Glutamatergic neuron (in vitro differentiated cells): ENCODE measurements at regions not wholly inside any gene's neighbourhood (a gene's known extent, or its start where the extent isn't known, plus 50 kb on each side); places are given as distances from the start of the nearest gene placed in this dataset.

Experiments used
- DNase-seq: peaks from one replicate; pipeline ENCODE4 v3.0.0; 2022
- H3K27ac Mint-ChIP-seq: one replicate; pipeline ENCODE4 v1.8.0; 2020; ENCODE audit warnings: mild to moderate bottlenecking, mixed read lengths, inconsistent platforms; ENCODE audit not compliant: unreplicated experiment
- H3K27me3 Mint-ChIP-seq: one replicate; pipeline ENCODE4 v1.8.0; 2020; ENCODE audit warnings: mild to moderate bottlenecking, moderate library complexity, mixed read lengths, inconsistent platforms; ENCODE audit not compliant: unreplicated experiment
- H3K36me3 Mint-ChIP-seq: one replicate; pipeline ENCODE4 v1.8.0; 2020; ENCODE audit warnings: mild to moderate bottlenecking, mixed read lengths, inconsistent platforms; ENCODE audit not compliant: unreplicated experiment
- H3K4me1 Mint-ChIP-seq: one replicate; pipeline ENCODE4 v1.8.0; 2020; ENCODE audit warnings: mild to moderate bottlenecking, low read depth, mixed read lengths, inconsistent platforms; ENCODE audit not compliant: unreplicated experiment
- H3K4me3 Mint-ChIP-seq: one replicate; pipeline ENCODE4 v1.8.0; 2020; ENCODE audit warnings: mild to moderate bottlenecking, mixed read lengths, inconsistent platforms; ENCODE audit not compliant: unreplicated experiment
- H3K9me3 Mint-ChIP-seq: one replicate; pipeline ENCODE4 v1.8.0; 2020; ENCODE audit warnings: mild to moderate bottlenecking, moderate library complexity, mixed read lengths, inconsistent platforms; ENCODE audit not compliant: unreplicated experiment
- TF ChIP-seq, protein P1 (sequence below): fragments of 200-600 bp; sonication (generic); IDR thresholded peaks from one replicate; pipeline ENCODE4 v1.5.0; 2021; ENCODE audit not compliant: partially characterized antibody, unreplicated experiment

DNA sequence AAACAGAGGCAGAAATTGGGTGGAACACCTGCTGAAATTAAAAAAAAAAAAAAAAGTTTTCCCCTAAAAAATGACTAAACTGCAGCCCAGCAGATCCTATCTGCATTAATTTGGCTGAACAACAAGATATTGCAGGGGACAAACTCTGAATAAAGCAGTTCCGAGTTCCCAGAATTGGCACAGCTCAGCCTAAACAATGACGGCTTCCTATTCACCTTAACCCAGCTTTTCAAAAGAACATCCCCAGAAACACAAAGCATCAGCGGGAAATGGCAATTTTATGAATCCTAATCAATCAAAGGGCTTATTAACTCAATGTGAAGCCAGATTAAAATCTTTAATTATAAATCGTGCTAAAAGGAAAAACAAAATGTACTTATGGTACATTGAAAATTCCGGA is 497.8 kb upstream of the ZFHX3 start:
- H3K27me3 Mint-ChIP-seq = peaks cover 1% of the 10 kb centered on the region
- H3K27ac Mint-ChIP-seq = no peak overlapping the region

DNA sequence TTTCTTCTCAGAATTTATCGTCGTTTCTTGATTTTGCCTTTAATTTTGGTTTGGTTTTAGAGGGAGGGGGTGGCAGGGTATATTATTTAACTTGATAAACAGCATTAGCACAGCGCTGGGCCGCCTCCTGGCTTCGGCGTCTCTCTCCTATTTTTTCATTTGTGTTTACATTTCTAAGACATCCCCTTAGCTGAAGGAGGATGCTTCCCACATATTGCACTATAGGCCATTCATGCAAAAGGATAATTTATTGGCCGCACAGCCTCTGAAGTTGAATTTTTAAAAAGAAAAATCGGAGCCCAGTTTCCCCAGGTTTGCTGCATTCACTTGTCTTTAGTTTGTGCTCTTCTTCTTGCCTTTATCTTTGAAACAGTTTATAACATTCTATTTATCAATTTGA is 497.4 kb upstream of the ZFHX3 start:
- no peaks in the 10 kb centered on the region for H3K36me3 Mint-ChIP-seq
- no peak overlapping the region for H3K4me3 Mint-ChIP-seq
- TF ChIP-seq, protein P1, sequence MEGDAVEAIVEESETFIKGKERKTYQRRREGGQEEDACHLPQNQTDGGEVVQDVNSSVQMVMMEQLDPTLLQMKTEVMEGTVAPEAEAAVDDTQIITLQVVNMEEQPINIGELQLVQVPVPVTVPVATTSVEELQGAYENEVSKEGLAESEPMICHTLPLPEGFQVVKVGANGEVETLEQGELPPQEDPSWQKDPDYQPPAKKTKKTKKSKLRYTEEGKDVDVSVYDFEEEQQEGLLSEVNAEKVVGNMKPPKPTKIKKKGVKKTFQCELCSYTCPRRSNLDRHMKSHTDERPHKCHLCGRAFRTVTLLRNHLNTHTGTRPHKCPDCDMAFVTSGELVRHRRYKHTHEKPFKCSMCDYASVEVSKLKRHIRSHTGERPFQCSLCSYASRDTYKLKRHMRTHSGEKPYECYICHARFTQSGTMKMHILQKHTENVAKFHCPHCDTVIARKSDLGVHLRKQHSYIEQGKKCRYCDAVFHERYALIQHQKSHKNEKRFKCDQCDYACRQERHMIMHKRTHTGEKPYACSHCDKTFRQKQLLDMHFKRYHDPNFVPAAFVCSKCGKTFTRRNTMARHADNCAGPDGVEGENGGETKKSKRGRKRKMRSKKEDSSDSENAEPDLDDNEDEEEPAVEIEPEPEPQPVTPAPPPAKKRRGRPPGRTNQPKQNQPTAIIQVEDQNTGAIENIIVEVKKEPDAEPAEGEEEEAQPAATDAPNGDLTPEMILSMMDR = no peak
- peaks cover 49% of the 10 kb centered on the region for H3K4me1 Mint-ChIP-seq
- H3K27me3 Mint-ChIP-seq = peaks cover 1% of the 10 kb centered on the region
- H3K27ac Mint-ChIP-seq = no peak overlapping the region
- DNase-seq = no peak
- peaks cover under 1% of the 10 kb centered on the region for H3K9me3 Mint-ChIP-seq

More for the DNA sequence above, 497.8 kb upstream of the ZFHX3 start:
- DNase-seq = no peak
- peaks cover 2% of the 10 kb centered on the region for H3K9me3 Mint-ChIP-seq
- no peak overlapping the region for H3K4me3 Mint-ChIP-seq
- H3K36me3 Mint-ChIP-seq = no peaks in the 10 kb centered on the region
- TF ChIP-seq, protein P1 = no peak
- peaks cover 54% of the 10 kb centered on the region for H3K4me1 Mint-ChIP-seq

DNA sequence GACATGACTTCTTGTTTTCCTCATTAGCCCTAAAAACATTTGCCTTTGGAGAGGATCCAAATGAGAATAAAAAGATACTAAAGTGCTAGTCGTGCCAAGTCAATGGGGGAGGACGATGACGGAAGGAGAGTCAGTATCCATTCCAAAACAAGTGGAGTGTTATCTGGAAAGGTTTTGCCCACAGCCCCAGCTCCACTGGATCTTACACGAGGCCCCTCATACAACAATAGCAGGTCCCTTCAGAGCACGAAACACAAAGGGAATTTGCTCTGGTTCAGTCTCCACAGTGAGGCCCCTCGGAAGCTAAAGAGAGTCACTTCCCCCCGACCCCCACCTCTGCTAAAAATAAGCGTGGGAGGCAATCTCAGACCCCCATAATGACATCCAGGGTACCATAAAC is 496.9 kb upstream of the ZFHX3 start:
- H3K4me3 Mint-ChIP-seq = no peak overlapping the region
- H3K27ac Mint-ChIP-seq = no peak overlapping the region
- TF ChIP-seq, protein P1 = no peak
- no peaks in the 10 kb centered on the region for H3K36me3 Mint-ChIP-seq
- peaks cover 46% of the 10 kb centered on the region for H3K4me1 Mint-ChIP-seq
- H3K27me3 Mint-ChIP-seq = peaks cover 1% of the 10 kb centered on the region
- DNase-seq = no peak
- H3K9me3 Mint-ChIP-seq = no peaks in the 10 kb centered on the region

DNA sequence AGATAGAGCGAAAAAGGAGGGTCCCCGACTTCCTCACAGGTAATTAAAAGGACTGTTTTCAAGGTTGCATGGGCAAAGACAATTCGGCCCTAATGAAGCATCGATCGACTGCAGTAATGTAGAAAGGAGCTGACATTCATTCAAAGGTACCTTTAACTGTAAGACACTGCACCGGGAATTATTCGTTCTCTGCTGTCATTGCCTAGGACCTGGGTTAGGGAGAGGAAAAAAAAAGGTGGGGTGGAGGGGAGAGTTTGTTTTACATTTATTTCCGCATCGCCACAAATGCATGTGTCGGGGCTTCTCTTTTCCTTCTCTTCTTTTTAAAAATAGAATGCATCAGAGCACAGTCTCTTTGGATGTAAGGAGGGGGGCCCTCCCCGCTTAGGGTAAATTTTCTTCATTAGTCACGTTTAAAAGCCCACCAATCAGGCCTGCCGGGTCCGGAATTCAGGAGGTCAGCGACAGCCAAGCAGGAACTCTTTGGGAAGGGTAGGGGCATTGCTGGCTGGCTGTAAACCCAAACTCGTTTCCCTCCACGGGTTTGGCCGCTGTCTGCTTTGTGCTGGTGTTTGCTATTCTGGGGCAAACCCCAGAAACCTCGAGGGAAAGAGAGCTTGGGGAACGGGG is 496.2 kb upstream of the ZFHX3 start:
- Mint-ChIP-seq H3K4me1 (peaks cover 39% of the 10 kb centered on the region), H3K36me3 (no peaks in the 10 kb centered on the region), H3K4me3 (peak overlapping the region; percentile 58), H3K9me3 (no peaks in the 10 kb centered on the region), H3K27me3 (peaks cover 1% of the 10 kb centered on the region), H3K27ac (no peak overlapping the region)
- DNase-seq = no peak
- TF ChIP-seq, protein P1 = no peak

DNA sequence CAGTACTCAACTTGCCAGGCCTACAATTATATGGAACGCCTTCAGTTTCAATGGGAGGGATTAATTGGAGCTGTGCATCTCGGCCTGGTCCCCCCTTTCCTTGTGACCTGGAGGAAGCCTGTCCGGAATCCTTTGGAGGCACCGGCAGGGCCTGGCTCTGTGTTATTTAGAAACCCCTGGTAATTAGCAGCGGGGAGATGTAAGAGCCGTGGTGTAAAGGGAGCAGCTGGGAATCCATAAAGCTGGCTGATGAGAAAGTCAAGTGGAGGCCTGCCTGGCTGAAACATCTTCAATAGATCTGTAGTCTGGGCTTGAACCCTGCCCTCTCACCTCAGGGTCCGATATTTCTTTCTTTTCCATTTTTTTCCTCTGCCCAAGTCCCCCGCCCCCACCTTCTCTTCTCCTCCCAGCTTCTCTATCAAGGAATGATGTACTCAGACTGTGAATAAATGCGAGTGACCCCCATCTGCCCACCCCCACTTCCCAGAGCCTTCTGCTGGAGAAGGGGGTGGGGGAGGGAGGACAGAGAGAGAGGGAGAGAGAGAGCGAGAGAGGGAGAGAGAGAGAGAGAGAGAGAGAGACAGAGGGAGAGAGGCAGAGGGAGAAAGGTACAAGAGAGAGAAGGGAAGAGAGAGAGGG is 495.5 kb upstream of the ZFHX3 start:
- no peaks in the 10 kb centered on the region for H3K9me3 Mint-ChIP-seq
- peak overlapping the region; percentile 58 for H3K4me3 Mint-ChIP-seq
- DNase-seq = no peak
- peaks cover 1% of the 10 kb centered on the region for H3K27me3 Mint-ChIP-seq
- no peaks in the 10 kb centered on the region for H3K36me3 Mint-ChIP-seq
- peaks cover 39% of the 10 kb centered on the region for H3K4me1 Mint-ChIP-seq
- TF ChIP-seq, protein P1 = no peak
- peak overlapping the region; percentile 40 for H3K27ac Mint-ChIP-seq
